Pancreas (tissue), 10 donors: ENCODE measurements at regions not wholly inside any gene's neighbourhood (a gene's known extent, or its start where the extent isn't known, plus 50 kb on each side); places are given as distances from the start of the nearest gene placed in this dataset.

Source experiments
- ATAC-seq, 4 donors: fragments of 200-7000 bp; cut with Tn5 transposase; one replicate each; pipeline versions ENCODE4 v1.8.0 to v1.9.1; 2020; ENCODE audit warnings: mild to moderate bottlenecking in 4 of 4, moderate library complexity in 4 of 4
- DNase-seq, 6 donors: peaks; one replicate each; pipeline ENCODE4 v3.0.0-alpha.2; 2020
- FAIRE-seq: peaks from 2 replicates; lab custom pipeline; 2012; peaks lifted over from hg19 to GRCh38; lab: Jason Lieb, UNC
- H3K27ac ChIP-seq, 4 donors: fragments of 200-600 bp; sonication (generic); 1 replicate in 3 of 4; 2 replicates in 1 of 4; pipeline versions ENCODE4 v1.5.0 to v1.8.0; 2020
- H3K27me3 ChIP-seq, 4 donors: fragments of 200-600 bp; one replicate each; pipeline ENCODE4 v1.8.0; 2021
- H3K36me3 ChIP-seq, 3 donors: fragments of 200-600 bp; sonication (generic) in 1 of 3; one replicate each; pipeline versions ENCODE4 v1.5.0 to v1.8.0; 2020 to 2021
- H3K4me1 ChIP-seq, 3 donors: fragments of 200-600 bp; one replicate each; pipeline ENCODE4 v1.8.0; 2021
- H3K4me3 ChIP-seq, 4 donors: fragments of 200-600 bp; sonication (generic) in 2 of 4; one replicate each; pipeline versions ENCODE4 v1.5.0 to v1.8.0; 2020 to 2021
- H3K9me3 ChIP-seq, 4 donors: fragments of 200-600 bp; one replicate each; pipeline ENCODE4 v1.8.0; 2021
- WGBS, 2 donors: extraction: QIAGEN DNeasy Blood & Tissue Kit; methylation state at CpG; one replicate each; pipeline ENCODE4 v1.1.7; 2013; 5-methylcytosine and 5-hydroxymethylcytosine counted together
- intact Hi-C, 3 donors: fragments of 100-400 bp; cut with DNase I; formaldehyde crosslinking; loops; one replicate each; pipeline versions ENCODE4 v1.11.1 to v1.14.2; 2022
- TF ChIP-seq, protein P1 (sequence below), 4 donors: fragments of 200-600 bp; sonication (generic) in 3 of 4; IDR thresholded peaks; one replicate each; pipeline versions ENCODE4 v1.5.0 to v1.8.0; 2021; ENCODE audit warnings: antibody characterized with exemption in 4 of 4
- donor health status: healthy with polysubstance abuse.
- donor health status: DM: no; HTN: no; CAD: no; lungs with moderate emphysema.
- donor health status: DM: no; HTN: no; CAD: no.
- donor health status: control.
- donor health status: control.
- donor health status: Bipolar disorder and iron deficiency.
- donor health status: DM: yes; HTN: yes; CAD: no.
- donor health status: DM: no; HTN: no; CAD: no.
- donor health status: DM: no; HTN: no; CAD: no.
- donor health status: DM: yes; HTN: yes; CAD: no.

DNA sequence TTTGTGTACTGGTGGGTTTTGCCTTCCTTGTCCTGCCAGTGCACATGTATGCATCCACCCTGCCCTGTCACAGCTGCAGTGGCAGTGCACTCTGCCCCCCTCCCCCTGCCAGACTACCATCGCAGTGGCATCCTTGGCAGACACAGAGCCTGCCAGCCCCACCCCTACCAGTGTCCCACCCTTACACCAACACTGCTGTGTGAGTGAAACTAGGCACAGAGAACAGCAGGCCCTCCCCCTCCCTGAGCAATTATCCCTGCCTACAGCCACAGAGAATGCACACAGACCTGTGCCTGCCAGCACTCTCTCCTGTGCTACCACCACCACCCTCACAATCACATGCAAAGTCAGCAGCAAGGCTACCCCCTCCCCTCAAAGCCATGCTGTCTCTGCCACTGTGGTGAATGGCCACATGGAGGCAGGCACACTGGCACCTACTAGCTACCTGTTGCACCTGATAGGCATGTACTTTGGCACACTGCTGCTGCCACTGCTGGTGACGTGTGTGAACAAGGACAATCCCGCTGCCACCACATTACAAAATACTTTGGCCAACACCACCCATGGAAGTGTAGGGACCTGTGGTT lies 239.8 kb downstream of the CALCRL start:
- Histone ChIP-seq H3K36me3 (no peaks in the 10 kb centered on the region), H3K4me3 (no peak overlapping the region), H3K9me3 (no peaks in the 10 kb centered on the region), H3K27ac (no peak overlapping the region), H3K27me3 (no peaks in the 10 kb centered on the region), H3K4me1 (no peaks in the 10 kb centered on the region)
- WGBS, 2 donors: 72 to 93% methylated on average over 3 of the region's 3 CpGs
- DNase-seq: peak in 1 of 6 donors; percentile 38
- no peak for FAIRE-seq
- no peak for ATAC-seq
- intact Hi-C loops: no loop called here
- TF ChIP-seq, protein P1, sequence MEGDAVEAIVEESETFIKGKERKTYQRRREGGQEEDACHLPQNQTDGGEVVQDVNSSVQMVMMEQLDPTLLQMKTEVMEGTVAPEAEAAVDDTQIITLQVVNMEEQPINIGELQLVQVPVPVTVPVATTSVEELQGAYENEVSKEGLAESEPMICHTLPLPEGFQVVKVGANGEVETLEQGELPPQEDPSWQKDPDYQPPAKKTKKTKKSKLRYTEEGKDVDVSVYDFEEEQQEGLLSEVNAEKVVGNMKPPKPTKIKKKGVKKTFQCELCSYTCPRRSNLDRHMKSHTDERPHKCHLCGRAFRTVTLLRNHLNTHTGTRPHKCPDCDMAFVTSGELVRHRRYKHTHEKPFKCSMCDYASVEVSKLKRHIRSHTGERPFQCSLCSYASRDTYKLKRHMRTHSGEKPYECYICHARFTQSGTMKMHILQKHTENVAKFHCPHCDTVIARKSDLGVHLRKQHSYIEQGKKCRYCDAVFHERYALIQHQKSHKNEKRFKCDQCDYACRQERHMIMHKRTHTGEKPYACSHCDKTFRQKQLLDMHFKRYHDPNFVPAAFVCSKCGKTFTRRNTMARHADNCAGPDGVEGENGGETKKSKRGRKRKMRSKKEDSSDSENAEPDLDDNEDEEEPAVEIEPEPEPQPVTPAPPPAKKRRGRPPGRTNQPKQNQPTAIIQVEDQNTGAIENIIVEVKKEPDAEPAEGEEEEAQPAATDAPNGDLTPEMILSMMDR (IDR thresholded peaks at IDR 0.05): no peak

DNA sequence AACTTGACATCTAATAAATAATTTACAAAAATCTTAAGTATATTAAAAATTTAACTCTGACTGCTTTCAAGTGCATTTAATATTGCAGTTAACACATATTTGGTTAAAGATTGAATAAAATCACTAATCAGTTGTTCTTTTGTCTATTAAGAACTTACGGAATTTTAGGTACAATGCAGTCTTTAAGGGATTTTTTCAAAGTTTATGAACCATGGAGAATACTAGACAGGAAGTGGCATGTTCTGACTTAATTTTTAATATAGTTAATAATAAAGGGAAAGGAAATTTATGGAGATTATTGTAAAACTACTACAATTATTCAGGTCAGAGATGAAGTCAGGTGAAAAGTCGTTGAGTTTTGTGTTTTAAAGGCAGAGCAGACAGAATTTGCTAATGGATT lies 240.9 kb downstream of the CALCRL start:
- H3K4me1 ChIP-seq: no peaks in the 10 kb centered on the region
- no peaks in the 10 kb centered on the region for H3K9me3 ChIP-seq
- H3K27ac ChIP-seq: no peak overlapping the region
- TF ChIP-seq, protein P1 (IDR thresholded peaks at IDR 0.05): no peak
- FAIRE-seq (no peak), ATAC-seq (no peak), DNase-seq (no peak)
- WGBS, 2 donors: 35 to 48% methylated on average over 2 of the region's 2 CpGs
- intact Hi-C loops: no loop called here
- no peak overlapping the region for H3K4me3 ChIP-seq
- H3K27me3 ChIP-seq: no peaks in the 10 kb centered on the region
- no peaks in the 10 kb centered on the region for H3K36me3 ChIP-seq

DNA sequence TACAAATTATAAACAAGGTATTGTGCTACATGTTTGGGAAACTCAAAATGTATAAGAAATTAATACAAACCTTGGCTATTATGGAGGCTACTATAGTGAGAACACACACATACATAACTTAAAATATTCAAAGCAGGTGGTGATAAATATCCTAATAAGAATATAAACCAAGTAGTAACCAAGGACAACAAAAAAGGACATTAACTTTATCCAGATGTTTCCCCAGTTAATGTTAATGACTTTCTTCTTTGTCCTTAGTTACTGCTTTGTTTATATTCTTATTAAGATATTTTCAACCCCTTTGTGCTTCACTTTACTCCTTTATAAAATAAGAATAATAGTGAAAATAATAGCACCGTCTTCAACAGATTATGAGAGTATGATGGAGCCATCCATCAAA lies 241.6 kb downstream of the CALCRL start:
- ATAC-seq (no peak), FAIRE-seq (no peak), DNase-seq (no peak)
- H3K36me3 ChIP-seq: no peaks in the 10 kb centered on the region
- WGBS, 2 donors: 63 to 78% methylated on average over 1 of the region's 1 CpG
- H3K27ac ChIP-seq: no peak overlapping the region
- no peaks in the 10 kb centered on the region for H3K4me1 ChIP-seq
- H3K27me3 ChIP-seq: no peaks in the 10 kb centered on the region
- TF ChIP-seq, protein P1 (IDR thresholded peaks at IDR 0.05): no peak
- no peak overlapping the region for H3K4me3 ChIP-seq
- H3K9me3 ChIP-seq: no peaks in the 10 kb centered on the region
- intact Hi-C loops: no loop called here

DNA sequence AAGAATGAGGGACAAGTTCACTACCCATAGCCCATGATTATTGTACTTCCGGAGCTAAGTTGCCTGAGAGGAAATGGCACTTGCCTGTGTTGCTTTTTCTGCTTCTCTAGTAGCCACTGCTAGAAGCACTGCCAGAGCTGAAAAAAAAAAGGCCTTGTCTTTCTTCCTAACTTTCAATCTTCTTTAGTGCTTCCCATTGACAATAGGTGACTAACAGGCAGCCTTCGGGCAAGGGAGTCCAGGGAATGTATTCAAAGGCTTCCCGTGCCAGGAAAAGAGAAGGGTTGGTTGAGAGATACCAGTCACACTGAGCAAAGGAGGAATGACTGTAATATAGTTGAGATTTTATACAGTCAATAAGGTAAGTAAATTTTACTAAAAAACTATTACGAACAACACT lies 242.0 kb downstream of the CALCRL start:
- no peaks in the 10 kb centered on the region for H3K4me1 ChIP-seq
- no peaks in the 10 kb centered on the region for H3K27me3 ChIP-seq
- DNase-seq (no peak), FAIRE-seq (no peak), ATAC-seq (no peak)
- no peak overlapping the region for H3K27ac ChIP-seq
- no peak overlapping the region for H3K4me3 ChIP-seq
- TF ChIP-seq, protein P1 (IDR thresholded peaks at IDR 0.05): no peak
- H3K36me3 ChIP-seq: no peaks in the 10 kb centered on the region
- WGBS, 2 donors: 70 to 75% methylated on average over 4 of the region's 4 CpGs
- intact Hi-C loops: no loop called here
- no peaks in the 10 kb centered on the region for H3K9me3 ChIP-seq

DNA sequence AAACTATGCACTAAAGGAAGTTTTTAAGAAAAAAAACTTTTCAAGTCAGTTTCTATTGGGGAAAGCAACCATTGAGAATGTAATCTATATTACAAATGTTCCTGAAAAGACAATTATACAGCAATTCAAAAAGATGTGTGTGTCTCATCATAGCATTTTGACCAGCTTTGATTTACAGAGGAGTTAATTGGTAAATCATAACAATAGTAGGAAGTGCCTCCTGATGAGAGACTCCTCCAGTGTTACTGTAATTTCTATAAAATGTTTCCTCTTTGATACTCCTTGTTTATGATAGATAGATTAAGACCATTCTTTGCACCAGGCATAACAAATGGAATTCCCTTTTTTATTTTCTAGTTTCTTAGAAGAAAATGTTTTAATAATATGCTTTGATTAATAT lies 249.9 kb downstream of the CALCRL start:
- no peaks in the 10 kb centered on the region for H3K27me3 ChIP-seq
- TF ChIP-seq, protein P1 (IDR thresholded peaks at IDR 0.05): no peak
- H3K4me1 ChIP-seq: no peaks in the 10 kb centered on the region
- intact Hi-C loops: no loop called here
- FAIRE-seq: no peak
- DNase-seq: no peak
- H3K4me3 ChIP-seq: no peak overlapping the region
- ATAC-seq: no peak
- no peak overlapping the region for H3K27ac ChIP-seq
- no peaks in the 10 kb centered on the region for H3K9me3 ChIP-seq
- H3K36me3 ChIP-seq: no peaks in the 10 kb centered on the region
